Upper lobe of left lung (tissue), 6 donors: ENCODE measurements at regions not wholly inside any gene's neighbourhood (a gene's known extent, or its start where the extent isn't known, plus 50 kb on each side); places are given as distances from the start of the nearest gene placed in this dataset.
A peak's percentile ranks its signal among the peaks of the same experiment; 100 is the strongest.

Experiments used
- ATAC-seq, 2 donors: fragments of 200-7000 bp; cut with Tn5 transposase; one replicate each; pipeline ENCODE4 v1.9.1; 2022; ENCODE audit warnings: mild to moderate bottlenecking in 2 of 2, moderate library complexity in 2 of 2; ENCODE audit not compliant: low FRiP score in 2 of 2
- DNase-seq, 2 donors: peaks; one replicate each; pipeline ENCODE4 v3.0.0-alpha.2; 2019 to 2020
- H3K27ac ChIP-seq, 4 donors: fragments of 200-600 bp; sonication (generic); one replicate each; pipeline ENCODE4 v1.5.1; 2016 to 2019
- H3K27me3 ChIP-seq, 4 donors: fragments of 200-600 bp; sonication (generic); one replicate each; pipeline ENCODE4 v1.5.1; 2017 to 2019
- H3K36me3 ChIP-seq, 4 donors: fragments of 200-600 bp; sonication (generic); one replicate each; pipeline ENCODE4 v1.5.1; 2016 to 2019
- H3K4me1 ChIP-seq, 4 donors: fragments of 200-600 bp; sonication (generic); one replicate each; pipeline ENCODE4 v1.5.1; 2018 to 2019
- H3K4me3 ChIP-seq, 4 donors: fragments of 200-600 bp; sonication (generic); one replicate each; pipeline ENCODE4 v1.5.1; 2017 to 2019; ENCODE audit warnings: mild to moderate bottlenecking in 2 of 4, moderate library complexity in 1 of 4
- H3K9me3 ChIP-seq, 4 donors: fragments of 200-600 bp; sonication (generic); one replicate each; pipeline ENCODE4 v1.5.1; 2018 to 2019
- EP300 ChIP-seq, 4 donors: sonication (generic); formaldehyde crosslinking; IDR thresholded peaks; one replicate each; pipeline ENCODE4 v1.5.1; 2017; ENCODE audit warnings: antibody characterized with exemption in 4 of 4, control low read depth in 2 of 4
- POLR2A ChIP-seq, 4 donors: fragments of 450-650 bp; IDR thresholded peaks; one replicate each; pipeline ENCODE4 v1.5.1; 2016 to 2017; ENCODE audit warnings: antibody characterized with exemption in 4 of 4, mild to moderate bottlenecking in 2 of 4
- POLR2AphosphoS5 ChIP-seq, 2 donors: sonication (generic); formaldehyde crosslinking; IDR thresholded peaks; one replicate each; pipeline ENCODE4 v1.5.1; 2017; ENCODE audit warnings: antibody characterized with exemption in 2 of 2
- WGBS, 2 donors: methylation state at CpG; one replicate each; pipeline ENCODE4 v1.1.5; 2017 to 2018; 5-methylcytosine and 5-hydroxymethylcytosine counted together
- TF ChIP-seq, protein P1 (sequence below), 6 experiments: fragments of 450-650 bp in 4 of 6; fragments of 200-600 bp in 2 of 6; sonication (generic) in 2 of 6; IDR thresholded peaks; one replicate each; pipeline ENCODE4 v1.5.1; 2016 to 2019; ENCODE audit warnings: antibody characterized with exemption in 6 of 6
- donor health status: DM: no; HTN: no; CAD: no; lungs with moderate emphysema.
- donor health status: DM: no; HTN: yes; CAD: no; lungs with severe emphysema.

DNA sequence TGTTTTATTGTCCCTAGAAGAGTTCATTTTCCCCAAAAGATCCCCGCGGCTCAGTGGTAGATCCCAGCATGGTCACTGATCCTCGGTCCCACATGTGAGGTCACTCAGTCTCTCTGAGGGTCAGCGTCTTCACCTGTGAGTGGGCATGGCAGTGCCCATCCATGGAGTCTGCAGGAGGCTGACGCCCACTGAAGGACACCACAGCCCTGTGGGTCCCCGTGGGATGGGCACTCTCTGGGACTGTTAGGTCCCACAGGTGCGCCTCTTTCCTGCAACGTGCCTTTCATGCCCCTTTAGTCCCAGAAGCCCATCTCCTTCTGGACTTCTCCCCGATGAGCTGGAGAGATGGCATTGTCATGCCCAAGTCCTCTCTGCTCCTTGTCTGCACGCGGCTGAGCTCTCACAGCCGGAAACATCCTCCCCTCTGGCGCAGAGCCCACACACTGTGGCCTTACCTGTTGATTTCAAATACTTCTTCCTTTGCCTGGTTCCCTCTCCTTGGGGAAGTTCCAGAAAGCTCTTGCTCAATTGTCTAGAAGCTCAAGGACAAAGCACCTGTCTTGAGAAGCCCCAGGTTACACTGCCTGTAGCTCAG, 75.9 kb downstream of the PTGR3 start:
- WGBS, 2 donors, result 86 to 90% methylated on average over 9 to 13 of the region's 13 CpGs
- TF ChIP-seq, protein P1, sequence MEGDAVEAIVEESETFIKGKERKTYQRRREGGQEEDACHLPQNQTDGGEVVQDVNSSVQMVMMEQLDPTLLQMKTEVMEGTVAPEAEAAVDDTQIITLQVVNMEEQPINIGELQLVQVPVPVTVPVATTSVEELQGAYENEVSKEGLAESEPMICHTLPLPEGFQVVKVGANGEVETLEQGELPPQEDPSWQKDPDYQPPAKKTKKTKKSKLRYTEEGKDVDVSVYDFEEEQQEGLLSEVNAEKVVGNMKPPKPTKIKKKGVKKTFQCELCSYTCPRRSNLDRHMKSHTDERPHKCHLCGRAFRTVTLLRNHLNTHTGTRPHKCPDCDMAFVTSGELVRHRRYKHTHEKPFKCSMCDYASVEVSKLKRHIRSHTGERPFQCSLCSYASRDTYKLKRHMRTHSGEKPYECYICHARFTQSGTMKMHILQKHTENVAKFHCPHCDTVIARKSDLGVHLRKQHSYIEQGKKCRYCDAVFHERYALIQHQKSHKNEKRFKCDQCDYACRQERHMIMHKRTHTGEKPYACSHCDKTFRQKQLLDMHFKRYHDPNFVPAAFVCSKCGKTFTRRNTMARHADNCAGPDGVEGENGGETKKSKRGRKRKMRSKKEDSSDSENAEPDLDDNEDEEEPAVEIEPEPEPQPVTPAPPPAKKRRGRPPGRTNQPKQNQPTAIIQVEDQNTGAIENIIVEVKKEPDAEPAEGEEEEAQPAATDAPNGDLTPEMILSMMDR (IDR thresholded peaks at IDR 0.05), result no peak
- Histone ChIP-seq H3K4me1 (peaks cover 0 to 5% (median 0%) of the 10 kb centered on the region in 4 donors), H3K4me3 (no peak overlapping the region), H3K27me3 (no peaks in the 10 kb centered on the region), H3K27ac (no peak overlapping the region), H3K36me3 (no peaks in the 10 kb centered on the region), H3K9me3 (no peaks in the 10 kb centered on the region)
- ATAC-seq, result no peak
- peak in 1 of 2 donors; percentile 63 for DNase-seq

DNA sequence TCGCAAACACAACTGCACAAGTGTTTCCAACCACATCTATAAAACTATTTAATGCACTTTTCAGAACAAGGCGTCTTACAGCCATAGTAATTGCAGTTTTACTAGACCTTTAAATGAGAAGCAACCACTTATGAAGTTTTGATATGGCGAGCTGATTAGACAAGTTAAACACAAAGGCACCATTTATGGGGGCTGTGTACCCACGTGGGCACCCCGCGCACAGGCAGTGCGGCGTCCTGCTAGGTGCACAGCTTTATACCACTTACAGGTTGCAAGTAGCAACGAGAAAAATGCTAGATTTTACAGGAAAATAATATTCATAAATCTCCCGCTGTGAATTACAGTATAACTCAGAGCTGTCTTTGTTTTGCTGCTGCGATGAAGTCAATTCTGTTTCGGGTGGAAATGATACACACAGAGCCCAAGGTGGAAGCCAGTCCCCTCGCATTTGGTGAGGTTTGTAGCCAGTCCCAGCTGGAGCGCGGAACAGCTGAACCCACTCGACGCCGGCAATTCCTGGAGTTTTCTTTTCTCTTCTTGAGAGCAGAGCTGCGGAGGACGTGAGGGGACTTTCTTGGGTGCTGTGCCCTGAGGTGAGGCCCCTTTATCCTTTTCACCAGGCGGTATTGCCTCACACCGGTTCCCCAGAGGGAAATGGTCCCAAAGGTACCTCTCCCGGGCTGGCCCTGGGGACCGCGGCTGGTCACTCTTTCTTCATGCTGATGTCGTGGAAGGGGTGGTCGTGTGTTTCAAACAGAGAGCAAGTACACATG, 76.7 kb downstream of the PTGR3 start:
- DNase-seq (no peak), ATAC-seq (no peak)
- H3K36me3 ChIP-seq, result no peaks in the 10 kb centered on the region
- H3K27ac ChIP-seq, result no peak overlapping the region
- WGBS, 2 donors, result 82 to 85% methylated on average over 27 of the region's 27 CpGs
- no peaks in the 10 kb centered on the region for H3K9me3 ChIP-seq
- TF ChIP-seq, protein P1 (IDR thresholded peaks at IDR 0.05), result no peak
- TF ChIP-seq EP300 (IDR thresholded peaks at IDR 0.05) (no peak), POLR2AphosphoS5 (IDR thresholded peaks at IDR 0.05) (no peak), POLR2A (IDR thresholded peaks at IDR 0.05) (no peak)
- no peak overlapping the region for H3K4me3 ChIP-seq
- no peaks in the 10 kb centered on the region for H3K27me3 ChIP-seq
- H3K4me1 ChIP-seq, result peaks cover 0 to 5% (median 0%) of the 10 kb centered on the region in 4 donors

- Histone ChIP-seq H3K27ac (no peak overlapping the region), H3K9me3 (no peaks in the 10 kb centered on the region), H3K36me3 (no peaks in the 10 kb centered on the region), H3K4me1 (peaks cover 0 to 5% (median 0%) of the 10 kb centered on the region in 4 donors), H3K4me3 (peak overlapping the region in 1 of 4 donors; percentile 8), H3K27me3 (no peaks in the 10 kb centered on the region)
- WGBS, 2 donors, result 68 to 72% methylated on average over 10 to 20 of the region's 20 CpGs
- ATAC-seq (no peak), DNase-seq (no peak)
- TF ChIP-seq POLR2A (IDR thresholded peaks at IDR 0.05) (no peak), POLR2AphosphoS5 (IDR thresholded peaks at IDR 0.05) (no peak), EP300 (IDR thresholded peaks at IDR 0.05) (no peak)
- TF ChIP-seq, protein P1 (IDR thresholded peaks at IDR 0.05), result no peak
Observed at GRCh38 chr18:75131381-75132000, 77.4 kb downstream of the PTGR3 start.

GRCh38 chr18:75130591-75131328, 78.2 kb downstream of the PTGR3 start:
- no peak for ATAC-seq
- Histone ChIP-seq H3K4me1 (peaks cover 0 to 5% (median under 1%) of the 10 kb centered on the region in 4 donors), H3K4me3 (peak overlapping the region in 1 of 4 donors; percentile 8), H3K27me3 (no peaks in the 10 kb centered on the region), H3K9me3 (no peaks in the 10 kb centered on the region), H3K27ac (no peak overlapping the region), H3K36me3 (no peaks in the 10 kb centered on the region)
- peak in 1 of 2 donors; percentile 45 for DNase-seq
- TF ChIP-seq POLR2A (IDR thresholded peaks at IDR 0.05), result no peak
- WGBS, 2 donors, result 79 to 86% methylated on average over 11 to 13 of the region's 13 CpGs
